PC-9 (cell line): ENCODE measurements at regions not wholly inside any gene's neighbourhood (a gene's known extent, or its start where the extent isn't known, plus 50 kb on each side); places are given as distances from the start of the nearest gene placed in this dataset.

Experiments
- EZH2 ChIP-seq: fragments of 200-600 bp; sonication (generic); IDR thresholded peaks from 2 replicates; pipeline ENCODE4 v1.8.0; 2017; ENCODE audit warnings: antibody characterized with exemption, low read depth
- TF ChIP-seq, protein P1 (sequence below): fragments of 200-600 bp; sonication (generic); conservative IDR thresholded peaks from 2 replicates; pipeline ENCODE4 v1.6.1; 2017; ENCODE audit warnings: mixed run types, antibody characterized with exemption, mild to moderate bottlenecking, moderate library complexity

DNA sequence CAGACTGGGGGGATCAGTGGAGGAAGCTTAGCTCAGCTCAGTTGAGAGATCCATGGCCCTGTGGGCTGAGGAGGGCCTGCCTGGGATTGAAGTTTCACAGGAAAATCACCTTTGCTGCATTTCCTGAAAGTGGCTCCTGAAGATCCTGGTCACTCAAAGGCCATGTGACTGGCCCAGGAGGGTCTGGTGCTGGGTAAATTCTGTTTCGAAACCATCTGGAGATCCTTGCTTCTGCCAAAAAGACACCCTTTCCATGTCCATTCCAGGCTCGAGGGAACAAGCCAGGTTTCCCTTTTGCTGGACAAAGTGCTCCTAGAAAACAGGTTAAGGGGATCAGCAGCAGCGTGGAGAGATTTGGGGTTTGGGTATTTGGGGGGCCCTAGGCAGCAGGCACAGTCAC lies 293.3 kb downstream of the ZNF536 start:
- TF ChIP-seq, protein P1, sequence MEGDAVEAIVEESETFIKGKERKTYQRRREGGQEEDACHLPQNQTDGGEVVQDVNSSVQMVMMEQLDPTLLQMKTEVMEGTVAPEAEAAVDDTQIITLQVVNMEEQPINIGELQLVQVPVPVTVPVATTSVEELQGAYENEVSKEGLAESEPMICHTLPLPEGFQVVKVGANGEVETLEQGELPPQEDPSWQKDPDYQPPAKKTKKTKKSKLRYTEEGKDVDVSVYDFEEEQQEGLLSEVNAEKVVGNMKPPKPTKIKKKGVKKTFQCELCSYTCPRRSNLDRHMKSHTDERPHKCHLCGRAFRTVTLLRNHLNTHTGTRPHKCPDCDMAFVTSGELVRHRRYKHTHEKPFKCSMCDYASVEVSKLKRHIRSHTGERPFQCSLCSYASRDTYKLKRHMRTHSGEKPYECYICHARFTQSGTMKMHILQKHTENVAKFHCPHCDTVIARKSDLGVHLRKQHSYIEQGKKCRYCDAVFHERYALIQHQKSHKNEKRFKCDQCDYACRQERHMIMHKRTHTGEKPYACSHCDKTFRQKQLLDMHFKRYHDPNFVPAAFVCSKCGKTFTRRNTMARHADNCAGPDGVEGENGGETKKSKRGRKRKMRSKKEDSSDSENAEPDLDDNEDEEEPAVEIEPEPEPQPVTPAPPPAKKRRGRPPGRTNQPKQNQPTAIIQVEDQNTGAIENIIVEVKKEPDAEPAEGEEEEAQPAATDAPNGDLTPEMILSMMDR, result no peak
- TF ChIP-seq EZH2, result no peak
